ENCODE measurements at regions not wholly inside any gene's neighbourhood (a gene's known extent, or its start where the extent isn't known, plus 50 kb on each side); places are given as distances from the start of the nearest gene placed in this dataset.

DNA sequence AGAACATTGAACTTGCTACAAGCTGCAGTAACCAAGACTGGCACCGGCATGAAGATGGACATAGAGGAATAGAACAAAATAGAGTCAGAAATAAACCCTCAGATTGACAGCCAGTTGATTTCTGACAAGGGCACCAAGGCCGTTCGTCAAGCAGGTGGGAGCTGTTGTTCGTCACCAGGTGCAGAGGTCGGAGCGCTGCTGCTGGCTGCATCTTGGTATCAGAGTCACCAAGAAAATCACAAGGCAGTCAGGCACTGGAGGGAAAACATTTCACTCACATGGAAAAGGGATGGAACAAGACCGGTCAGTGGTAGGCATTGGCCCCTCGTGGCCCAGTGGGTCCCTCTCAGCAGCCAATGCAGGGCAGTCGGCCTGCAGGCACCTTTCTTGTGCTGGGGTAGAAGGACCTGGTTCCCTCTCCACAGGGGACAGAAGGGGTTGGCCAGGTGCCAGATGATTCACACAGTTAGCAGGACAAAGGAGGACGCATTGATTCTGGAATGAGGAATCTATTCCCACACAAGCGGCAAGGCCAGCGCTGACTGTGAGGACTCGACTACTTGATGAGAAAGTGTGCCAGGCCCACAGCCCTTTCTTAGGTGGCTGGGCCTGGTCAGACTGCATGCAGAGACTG lies 115.8 kb upstream of the FGF3 start:
- TF ChIP-seq, protein P1, sequence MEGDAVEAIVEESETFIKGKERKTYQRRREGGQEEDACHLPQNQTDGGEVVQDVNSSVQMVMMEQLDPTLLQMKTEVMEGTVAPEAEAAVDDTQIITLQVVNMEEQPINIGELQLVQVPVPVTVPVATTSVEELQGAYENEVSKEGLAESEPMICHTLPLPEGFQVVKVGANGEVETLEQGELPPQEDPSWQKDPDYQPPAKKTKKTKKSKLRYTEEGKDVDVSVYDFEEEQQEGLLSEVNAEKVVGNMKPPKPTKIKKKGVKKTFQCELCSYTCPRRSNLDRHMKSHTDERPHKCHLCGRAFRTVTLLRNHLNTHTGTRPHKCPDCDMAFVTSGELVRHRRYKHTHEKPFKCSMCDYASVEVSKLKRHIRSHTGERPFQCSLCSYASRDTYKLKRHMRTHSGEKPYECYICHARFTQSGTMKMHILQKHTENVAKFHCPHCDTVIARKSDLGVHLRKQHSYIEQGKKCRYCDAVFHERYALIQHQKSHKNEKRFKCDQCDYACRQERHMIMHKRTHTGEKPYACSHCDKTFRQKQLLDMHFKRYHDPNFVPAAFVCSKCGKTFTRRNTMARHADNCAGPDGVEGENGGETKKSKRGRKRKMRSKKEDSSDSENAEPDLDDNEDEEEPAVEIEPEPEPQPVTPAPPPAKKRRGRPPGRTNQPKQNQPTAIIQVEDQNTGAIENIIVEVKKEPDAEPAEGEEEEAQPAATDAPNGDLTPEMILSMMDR (IDR thresholded peaks at IDR 0.05): no peak
- TF ChIP-seq EP300 (IDR thresholded peaks at IDR 0.05) (no peak), POLR2A (IDR thresholded peaks at IDR 0.05) (no peak)

Measured in sigmoid colon (tissue), 4 donors.